ENCODE measurements at regions not wholly inside any gene's neighbourhood (a gene's known extent, or its start where the extent isn't known, plus 50 kb on each side); places are given as distances from the start of the nearest gene placed in this dataset.
"Not testable (repeated sequence)": the region's sequence is repeated elsewhere in the genome, so short reads cannot be mapped to it uniquely, and the experiment has no call there.

DNA sequence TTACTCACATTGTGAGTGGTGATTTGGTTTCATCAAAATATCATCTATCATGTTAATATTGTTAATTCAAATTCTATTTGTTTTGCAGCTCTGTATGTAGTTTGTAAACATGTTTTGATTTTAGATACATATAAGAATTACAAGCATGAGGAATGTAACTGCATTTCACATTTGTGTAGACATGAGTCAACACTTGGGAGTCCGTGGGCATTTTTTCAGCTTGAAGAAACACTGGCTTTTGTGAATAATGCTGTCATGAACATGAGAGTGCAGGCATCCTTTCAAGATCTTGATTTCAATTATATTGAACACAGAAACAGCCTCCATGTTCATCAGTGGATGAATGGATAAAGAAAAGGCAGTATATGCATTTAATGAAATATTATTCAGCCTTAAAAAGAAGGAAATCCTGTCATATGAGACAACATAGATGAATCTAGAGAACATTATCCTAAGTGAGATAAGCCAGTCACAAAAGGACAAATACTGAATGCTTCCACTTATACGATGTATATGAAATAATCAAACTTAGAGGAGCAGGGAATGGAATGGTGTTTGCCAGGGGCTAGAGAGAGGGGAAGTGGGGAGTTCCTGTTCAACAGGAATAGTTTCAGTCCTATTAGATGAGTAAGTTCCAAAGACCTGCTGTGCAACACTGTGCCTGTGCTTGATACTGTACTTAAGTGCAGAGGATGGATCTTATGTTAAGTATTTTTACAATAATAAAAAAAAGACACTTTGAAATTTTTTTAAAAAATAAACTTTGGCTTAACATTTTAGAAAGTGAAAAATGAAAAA is 194.9 kb downstream of the LRATD1 start:
- no peak for DNase-seq (ENCODE audit: low spot score)

DNA sequence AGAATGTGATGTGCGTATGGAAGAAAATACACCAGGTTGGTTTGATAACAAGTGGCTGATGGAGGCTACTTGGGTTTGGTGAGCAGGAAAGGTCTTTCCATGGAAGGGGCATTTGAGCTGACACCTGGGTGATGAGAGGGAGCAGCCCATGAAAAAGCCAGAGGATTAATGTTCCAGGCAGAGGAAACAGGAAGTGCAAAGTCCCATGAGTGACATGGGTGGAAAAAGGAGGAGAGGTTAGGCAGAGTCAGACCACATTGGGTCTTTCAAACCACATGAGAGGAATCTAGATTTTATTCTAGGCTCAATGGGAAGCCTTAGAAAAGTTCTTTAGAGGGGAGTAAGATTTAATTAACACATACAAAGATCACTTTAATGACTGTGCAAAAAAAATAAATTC is 195.7 kb downstream of the LRATD1 start:
- no peak for DNase-seq (ENCODE audit: low spot score)

DNA sequence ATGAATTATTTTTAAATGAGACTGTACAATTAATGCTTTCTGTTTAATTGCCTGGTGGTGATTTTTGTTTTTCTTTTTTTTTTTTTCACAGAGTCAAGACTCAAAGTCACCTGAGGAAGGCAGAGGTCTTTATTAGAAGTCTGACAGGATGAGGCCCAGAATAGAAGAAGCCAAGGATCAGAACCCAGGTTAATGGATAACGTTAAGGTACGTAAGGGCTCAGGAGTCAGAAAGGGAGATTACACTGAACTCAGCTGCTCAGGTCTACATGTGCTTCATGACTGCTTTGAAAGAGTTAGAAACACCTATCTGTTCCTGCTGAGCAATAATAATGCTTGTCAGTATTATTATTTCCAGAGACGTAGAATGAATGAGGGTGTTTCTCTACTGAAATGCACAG is 196.5 kb downstream of the LRATD1 start:
- DNase-seq (ENCODE audit: low spot score), result no peak

DNA sequence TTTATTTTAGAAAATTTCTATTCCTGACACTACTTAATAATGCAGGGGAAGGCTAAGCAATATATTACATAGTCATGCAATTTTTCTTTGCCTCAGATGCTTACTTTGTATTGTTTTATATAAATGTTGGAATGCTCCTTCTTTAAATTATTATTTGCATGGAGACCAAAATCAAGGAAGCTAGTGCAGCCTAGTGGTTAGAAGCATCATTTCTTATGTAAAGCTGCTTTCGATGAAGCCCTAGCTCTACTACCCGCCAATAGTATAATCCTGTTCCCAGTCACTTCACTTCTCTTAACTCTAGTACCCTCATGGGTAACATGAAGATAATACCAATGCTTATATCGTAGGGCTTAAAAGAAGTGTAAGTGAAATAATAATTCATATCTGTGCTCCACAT is 198.9 kb downstream of the LRATD1 start:
- DNase-seq (ENCODE audit: low spot score), result peak; percentile 16

DNA sequence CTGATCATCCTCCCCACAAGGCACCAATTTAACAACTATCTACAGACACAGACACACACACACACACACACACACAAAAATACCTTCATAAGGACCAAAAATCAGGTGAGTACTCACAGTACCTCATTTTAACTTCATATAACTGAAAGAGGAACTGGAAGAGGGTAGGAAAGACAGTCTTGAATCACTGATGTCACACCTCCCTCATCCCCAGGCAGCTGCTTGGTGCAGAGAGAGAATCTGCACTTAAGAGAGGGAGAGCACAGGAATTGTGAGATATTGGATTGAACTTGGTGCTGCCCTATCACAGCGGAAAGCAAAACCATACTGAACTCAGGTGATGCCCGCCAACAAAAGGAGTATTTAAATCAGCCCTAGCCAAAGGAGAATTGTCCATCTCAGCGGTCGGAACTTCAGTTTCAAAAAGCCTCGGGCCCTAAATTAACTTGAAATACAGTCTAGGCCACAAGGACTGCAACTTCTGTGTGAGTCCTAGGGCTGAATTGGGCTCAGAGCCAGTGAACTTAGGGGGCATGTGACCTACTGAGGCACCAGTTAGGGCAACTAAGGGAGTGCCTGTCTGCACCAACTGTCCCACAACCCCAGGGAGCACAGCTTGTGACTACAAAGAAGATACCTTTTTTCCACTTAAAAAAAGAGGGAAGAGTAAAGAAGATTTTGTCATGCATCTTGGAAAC is 211.1 kb downstream of the LRATD1 start:
- no peak for DNase-seq (ENCODE audit: low spot score)

DNA sequence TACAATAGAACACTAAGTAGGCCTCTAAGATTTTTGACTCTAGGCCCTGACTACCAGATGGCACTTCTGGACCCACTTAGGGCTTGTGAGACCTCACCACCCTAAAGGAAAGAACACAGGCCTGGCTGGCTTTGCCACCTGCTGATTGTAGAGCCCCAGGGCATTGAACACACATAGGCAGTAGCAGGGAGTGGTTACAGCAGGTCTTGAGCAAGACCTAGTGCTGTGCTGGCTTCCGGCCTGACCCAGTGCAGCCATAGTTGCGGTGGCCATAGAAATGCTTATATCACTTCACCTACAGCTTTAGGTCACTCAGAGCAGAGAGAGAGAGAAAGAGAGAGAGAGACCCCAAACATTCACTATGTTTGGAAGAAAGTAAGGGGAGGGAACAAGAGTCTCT is 223.2 kb downstream of the LRATD1 start:
- no peak for DNase-seq (ENCODE audit: low spot score)

DNA sequence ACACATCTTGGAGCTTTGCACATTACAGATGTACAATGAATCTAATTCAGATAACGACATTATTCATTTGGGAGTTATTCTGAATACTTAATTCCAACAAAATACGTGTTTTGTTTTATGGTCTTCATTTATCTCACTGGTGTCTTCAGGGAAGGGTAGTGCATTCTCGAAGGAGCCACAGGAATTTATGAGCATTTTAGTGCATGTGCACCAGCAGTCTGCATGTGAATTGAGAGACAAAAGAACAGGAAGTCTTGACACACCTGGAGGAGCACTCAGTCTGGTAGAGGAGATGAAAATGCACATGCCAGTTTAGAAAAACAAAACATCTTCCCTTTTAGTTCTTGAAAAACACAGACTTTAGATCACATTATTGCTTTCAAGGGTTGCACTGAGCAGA is 228.7 kb downstream of the LRATD1 start:
- DNase-seq (ENCODE audit: low spot score), result no peak

DNA sequence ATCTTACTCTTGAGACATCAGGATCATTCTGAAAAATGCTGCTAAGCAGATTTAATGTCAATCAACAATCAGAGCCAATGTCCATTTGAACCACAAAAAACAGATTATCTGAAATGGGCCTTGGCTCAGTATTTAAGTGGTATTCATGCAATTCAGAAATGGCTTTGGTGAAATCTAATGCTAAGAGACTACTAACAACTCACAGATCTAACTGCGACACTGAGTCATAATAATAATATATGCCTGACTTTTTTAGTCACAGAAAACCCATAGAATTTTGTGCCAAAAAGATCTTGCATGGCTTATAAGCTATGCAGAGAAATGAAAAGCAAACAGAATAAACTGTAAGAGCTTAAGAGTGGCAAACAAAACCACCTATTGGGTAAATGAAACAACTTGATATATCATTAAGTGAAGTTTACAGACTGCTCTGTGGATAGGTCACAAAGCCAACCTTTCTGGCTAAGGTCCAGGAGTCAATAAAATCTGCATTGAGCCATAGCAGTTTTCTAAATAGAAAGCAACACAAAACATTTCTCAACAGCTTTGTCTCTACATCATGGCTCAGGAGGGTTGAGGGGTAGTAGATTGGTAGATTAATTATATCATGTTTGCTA is 234.3 kb downstream of the LRATD1 start:
- DNase-seq (ENCODE audit: low spot score), result peak; percentile 3

DNA sequence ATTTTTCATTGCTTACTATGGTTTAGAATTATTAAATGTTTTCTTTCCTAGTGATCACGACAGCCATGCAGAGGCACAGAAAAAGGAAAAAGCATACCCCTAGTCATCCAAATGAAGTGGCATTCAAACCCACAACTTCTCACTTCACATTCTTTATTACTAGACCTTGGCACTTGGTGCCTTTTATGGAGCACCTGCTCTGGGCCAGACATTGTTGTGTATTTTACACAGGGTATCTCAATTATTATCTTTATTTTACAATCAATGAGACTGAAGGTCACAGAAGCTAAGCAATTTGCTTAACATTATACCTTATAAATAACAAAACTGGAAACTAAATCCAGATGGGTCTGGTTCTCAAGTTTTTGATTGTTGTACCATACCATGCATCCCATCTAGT is 235.3 kb downstream of the LRATD1 start:
- no peak for DNase-seq (ENCODE audit: low spot score)

DNA sequence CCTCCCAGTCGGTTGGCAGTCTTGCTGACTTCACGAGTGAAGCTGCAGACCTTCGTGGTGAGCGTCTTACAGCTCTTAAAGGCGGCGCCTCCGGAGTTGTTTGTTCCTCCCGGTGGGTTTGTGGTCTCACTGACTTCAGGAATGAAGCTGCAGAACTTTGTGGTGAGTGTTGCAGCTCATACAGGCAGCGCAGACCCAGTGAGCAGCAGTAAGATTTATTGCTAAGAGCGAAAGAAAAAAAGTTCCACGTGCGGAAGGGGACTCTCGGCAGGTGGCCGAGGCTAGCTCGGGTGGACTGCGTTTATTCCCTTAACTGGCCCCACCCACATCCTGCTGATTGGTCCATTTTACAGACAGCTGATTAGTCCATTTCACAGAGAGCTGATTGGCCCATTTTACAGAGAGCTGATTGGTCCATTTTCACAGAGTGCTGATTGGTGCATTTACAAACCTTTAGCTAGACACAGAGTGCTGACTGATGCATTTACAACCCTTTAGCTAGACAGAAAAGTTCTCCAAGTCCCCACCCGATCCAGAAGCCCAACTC is 240.3 kb downstream of the LRATD1 start:
- DNase-seq (ENCODE audit: low spot score), result no peak

DNA sequence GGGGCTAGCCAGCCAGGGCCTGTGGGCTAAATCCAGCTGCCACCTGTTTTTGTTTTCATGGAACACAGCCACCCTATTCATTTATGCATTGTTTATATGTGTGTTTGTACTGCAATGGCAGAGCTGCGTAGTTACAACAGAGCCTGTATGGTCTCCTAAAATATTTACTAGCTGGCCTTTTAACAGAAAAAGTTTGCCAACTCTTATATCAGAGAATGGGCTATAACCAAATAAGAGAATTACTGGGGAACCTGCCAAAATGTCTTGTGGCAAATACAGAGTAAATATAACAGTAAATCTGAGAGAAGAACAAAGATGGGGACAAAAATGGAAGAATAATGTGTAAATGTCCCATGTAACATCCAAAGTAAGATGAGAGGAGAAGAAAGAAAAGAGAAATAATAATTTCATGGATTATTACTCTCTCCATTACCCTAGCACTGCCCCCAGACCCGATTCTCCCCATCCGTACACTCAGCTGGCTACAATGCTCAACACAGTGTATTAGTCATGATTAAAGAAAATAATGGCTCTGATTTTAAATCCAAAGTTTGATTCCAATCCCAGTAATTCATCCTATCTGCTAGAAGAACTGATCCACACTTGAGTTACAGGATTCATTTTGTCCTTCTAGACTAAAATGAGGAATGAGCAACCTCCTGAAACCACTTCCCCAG is 249.3 kb downstream of the LRATD1 start:
- DNase-seq (ENCODE audit: low spot score), result no peak

DNA sequence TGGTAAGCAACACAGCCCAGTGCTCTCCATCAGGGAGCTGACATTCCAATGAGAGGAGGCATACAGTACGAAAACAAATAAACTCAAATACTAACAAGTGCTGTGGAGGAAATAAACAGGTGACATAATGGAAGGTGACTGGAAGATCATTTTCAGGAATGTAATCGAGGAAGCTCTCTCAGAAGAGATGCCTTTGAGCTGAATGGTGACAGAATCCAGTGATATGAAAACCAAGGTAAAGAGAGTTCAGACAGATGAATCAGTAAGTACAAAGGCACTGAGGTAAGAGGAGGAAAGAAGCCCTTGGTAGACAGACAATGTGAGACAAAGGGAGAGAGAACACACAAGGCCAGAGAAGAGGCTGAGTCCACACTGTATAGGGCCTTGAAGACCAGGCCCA is 252.1 kb downstream of the LRATD1 start:
- DNase-seq (ENCODE audit: low spot score), result no peak

DNA sequence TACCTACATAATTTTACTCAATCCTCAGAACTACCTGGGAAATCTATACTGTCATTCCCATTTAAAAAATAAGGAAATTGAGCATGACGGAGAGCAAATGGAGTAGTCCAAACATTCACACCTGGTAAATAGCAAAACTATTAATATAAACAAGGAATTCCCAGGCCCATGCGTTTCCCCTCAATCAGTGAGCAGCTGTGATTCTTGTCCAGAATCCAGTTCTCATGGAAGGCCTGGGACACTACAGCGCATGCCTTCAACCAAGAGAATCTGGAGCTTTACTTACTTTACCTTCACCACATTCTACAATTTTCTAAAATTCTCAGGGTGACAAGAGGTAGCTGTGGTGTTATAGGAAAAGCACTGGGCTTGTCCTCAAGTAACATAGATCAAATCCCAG is 259.0 kb downstream of the LRATD1 start:
- DNase-seq (ENCODE audit: low spot score), result no peak

DNA sequence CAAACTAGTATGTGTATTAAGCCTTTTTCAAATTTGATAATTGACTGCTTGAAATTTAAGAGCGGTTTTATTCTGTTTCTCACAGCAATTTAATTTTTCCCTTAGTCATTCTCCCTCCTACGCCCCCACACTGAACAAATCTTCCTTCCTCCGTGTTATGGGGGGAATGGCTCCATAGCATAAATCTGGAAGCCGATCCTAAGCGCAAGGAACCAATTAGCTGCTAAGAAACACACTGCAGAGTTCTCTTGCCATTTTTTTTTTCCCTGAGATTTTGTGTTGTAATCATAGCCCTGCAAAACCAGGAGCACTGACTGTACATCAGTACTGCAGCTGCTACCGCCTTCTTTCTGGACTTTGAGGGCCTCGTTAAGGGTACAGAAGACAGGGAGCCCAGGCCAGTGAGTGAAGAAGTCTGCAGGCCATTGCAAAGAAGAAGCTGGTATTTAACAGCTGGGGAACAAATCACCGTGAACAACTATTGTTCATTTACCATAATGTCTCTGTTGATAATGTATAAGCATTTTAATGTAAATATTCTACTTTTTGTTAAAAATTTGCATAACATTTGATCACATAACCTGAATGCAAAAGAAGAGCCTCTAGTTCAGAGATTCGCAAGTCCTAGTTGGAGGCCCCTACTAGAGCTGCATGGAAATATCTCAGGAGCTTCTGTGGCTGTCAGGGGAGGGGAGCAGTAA is 264.0 kb downstream of the LRATD1 start:
- DNase-seq (ENCODE audit: low spot score), result no peak

DNA sequence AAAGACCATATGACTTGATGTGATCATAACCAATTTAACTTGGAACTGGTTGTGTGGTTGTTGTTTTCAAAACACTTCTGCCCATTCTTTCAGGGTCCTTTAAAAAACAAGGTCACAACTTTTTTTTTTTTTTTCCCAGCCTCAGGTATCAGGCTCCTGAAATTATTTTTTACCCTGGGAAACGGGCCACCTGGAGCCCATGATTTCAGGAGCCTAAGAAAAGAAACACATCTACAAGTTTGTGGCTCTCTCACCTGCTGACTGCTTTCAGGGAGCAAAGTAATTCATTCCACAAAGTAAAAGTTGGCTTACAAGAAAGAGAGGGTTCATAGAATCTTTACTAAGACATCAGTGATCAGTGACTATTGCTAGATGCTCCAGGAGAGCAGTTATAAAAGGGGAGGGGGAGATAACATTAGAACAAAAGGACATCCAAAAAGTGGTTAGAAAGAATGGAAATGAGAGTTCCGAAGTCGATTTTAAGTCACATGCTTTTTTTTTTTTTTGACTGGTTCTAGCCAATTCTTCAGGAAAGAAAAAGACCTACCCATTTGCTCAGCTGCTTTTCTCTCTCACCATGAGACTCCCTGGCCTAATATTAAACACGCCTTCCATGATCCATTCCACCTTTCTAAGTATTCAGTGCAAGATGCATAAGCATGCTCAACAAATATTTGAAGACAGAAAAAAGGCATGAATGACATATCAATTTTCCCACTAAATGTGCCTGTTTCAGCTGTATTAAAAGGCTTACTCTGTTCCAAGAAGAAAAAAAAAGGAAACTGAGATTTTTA is 267.3 kb downstream of the LRATD1 start:
- no peak for DNase-seq (ENCODE audit: low spot score)

DNA sequence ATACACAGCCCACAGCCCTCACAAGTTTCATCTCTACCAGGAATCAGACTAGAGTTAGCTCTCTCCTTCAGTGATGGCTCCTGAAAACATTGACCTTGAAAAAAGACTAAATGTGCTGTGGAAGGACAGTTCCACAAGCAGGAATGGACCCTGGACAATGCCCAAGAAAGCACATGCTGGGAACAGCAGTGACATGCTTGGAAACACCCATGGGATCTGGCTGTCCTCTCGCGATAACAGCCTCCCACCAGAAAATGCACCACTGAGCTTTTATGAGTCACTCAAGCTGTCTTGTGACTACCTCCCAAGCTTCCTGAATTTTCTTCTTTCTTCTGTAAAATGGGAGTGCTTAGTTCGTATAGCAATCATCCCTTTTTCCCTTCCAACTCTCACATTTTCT is 269.2 kb downstream of the LRATD1 start:
- DNase-seq (ENCODE audit: low spot score), result no peak

DNA sequence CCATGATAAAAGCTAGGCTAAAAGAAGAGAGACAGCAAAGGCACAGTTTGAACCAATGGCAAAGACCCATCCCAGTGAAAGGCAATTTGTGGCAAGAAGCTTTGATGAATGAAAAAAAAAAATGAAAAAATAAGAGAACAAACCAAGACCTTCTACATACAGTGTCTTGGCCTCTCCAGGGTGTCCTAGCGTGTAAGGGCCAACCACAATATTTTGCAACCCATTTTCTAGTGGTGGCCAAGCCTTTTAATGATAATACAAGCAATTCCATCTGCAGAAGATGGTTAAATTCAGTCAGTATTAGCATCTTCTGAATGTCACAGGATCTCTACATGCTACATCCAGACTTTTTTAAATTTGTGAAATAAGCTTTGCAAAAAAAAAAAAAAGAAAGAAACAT is 270.4 kb downstream of the LRATD1 start:
- no peak for DNase-seq (ENCODE audit: low spot score)

DNA sequence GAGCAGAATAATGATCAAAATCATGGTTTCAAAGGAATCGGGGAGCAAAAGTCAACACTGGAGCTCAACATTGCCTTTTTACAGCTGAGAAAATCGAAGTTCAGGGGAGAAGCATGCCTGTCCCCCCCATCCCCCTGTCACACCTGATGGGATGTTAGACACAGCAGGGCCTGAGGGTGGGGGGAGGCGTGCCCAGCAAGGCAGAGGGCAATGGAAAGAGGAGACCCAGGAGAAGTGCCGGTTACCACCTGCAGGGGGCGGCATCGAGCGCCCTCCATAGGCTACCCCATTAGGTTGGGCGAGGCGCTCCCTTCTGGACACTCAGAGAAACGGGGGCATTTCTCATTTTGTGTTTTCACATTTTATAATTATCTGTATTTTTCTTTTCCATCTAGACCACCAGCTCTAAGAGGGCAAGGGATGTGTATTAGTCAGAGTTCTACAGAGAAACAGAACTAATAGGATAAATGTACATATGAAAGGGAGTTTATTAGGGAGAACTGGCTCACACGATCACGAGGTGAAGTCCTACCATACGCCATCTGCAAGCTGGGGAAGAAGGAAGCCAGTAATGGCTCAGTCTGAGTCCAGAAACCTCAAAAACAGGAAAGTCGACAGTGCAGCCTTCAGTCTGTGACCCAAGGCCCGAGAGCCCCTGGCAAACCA is 271.3 kb downstream of the LRATD1 start:
- DNase-seq (ENCODE audit: low spot score), result peak; percentile 82

DNA sequence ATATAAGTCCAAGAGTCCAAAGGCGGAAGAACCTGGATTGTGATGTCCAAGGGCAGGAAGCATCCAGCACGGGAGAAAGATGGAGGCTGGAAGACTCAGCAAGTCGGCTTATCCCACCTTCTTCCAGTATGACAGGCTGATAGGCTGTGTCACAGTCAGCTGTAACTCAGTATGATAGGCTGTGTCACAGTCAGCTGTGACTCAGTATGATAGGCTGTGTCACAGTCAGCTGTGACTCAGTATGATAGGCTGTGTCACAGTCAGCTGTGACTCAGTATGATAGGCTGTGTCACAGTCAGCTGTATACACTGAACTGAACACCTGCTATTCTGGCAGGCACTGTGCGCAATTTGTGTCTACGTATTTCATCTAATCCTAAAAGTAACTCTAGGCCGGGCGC is 271.9 kb downstream of the LRATD1 start:
- not testable (repeated sequence) for DNase-seq (ENCODE audit: low spot score)

DNA sequence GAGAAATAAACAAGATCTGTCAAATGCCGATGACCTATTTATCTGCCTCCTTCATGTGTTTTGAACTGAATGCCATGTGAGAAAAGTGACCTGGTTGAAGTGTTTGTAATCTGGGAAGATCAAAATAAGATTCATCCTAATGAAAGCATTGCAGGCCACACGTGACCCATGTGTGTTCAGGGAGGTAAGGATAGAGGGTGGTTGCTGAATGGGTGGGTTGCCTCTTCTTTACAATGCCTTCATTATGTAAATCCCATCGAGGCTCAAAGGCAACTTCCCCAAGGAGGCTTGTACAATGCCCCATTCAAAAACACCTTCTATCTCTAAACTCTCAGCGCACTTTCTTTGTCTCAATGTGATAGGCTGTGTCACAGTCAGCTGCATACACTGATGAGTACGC is 273.1 kb downstream of the LRATD1 start:
- no peak for DNase-seq (ENCODE audit: low spot score)
